Pancreas (tissue), 10 donors: ENCODE measurements at regions not wholly inside any gene's neighbourhood (a gene's known extent, or its start where the extent isn't known, plus 50 kb on each side); places are given as distances from the start of the nearest gene placed in this dataset.

Source experiments
- ATAC-seq, 4 donors: fragments of 200-7000 bp; cut with Tn5 transposase; one replicate each; pipeline versions ENCODE4 v1.8.0 to v1.9.1; 2020; ENCODE audit warnings: mild to moderate bottlenecking in 4 of 4, moderate library complexity in 4 of 4
- DNase-seq, 6 donors: peaks; one replicate each; pipeline ENCODE4 v3.0.0-alpha.2; 2020
- FAIRE-seq: peaks from 2 replicates; lab custom pipeline; 2012; peaks lifted over from hg19 to GRCh38; lab: Jason Lieb, UNC
- H3K27ac ChIP-seq, 4 donors: fragments of 200-600 bp; sonication (generic); 1 replicate in 3 of 4; 2 replicates in 1 of 4; pipeline versions ENCODE4 v1.5.0 to v1.8.0; 2020
- H3K27me3 ChIP-seq, 4 donors: fragments of 200-600 bp; one replicate each; pipeline ENCODE4 v1.8.0; 2021
- H3K36me3 ChIP-seq, 3 donors: fragments of 200-600 bp; sonication (generic) in 1 of 3; one replicate each; pipeline versions ENCODE4 v1.5.0 to v1.8.0; 2020 to 2021
- H3K4me1 ChIP-seq, 3 donors: fragments of 200-600 bp; one replicate each; pipeline ENCODE4 v1.8.0; 2021
- H3K4me3 ChIP-seq, 4 donors: fragments of 200-600 bp; sonication (generic) in 2 of 4; one replicate each; pipeline versions ENCODE4 v1.5.0 to v1.8.0; 2020 to 2021
- H3K9me3 ChIP-seq, 4 donors: fragments of 200-600 bp; one replicate each; pipeline ENCODE4 v1.8.0; 2021
- WGBS, 2 donors: extraction: QIAGEN DNeasy Blood & Tissue Kit; methylation state at CpG; one replicate each; pipeline ENCODE4 v1.1.7; 2013; 5-methylcytosine and 5-hydroxymethylcytosine counted together
- intact Hi-C, 3 donors: fragments of 100-400 bp; cut with DNase I; formaldehyde crosslinking; loops; one replicate each; pipeline versions ENCODE4 v1.11.1 to v1.14.2; 2022
- TF ChIP-seq, protein P1 (sequence below), 4 donors: fragments of 200-600 bp; sonication (generic) in 3 of 4; IDR thresholded peaks; one replicate each; pipeline versions ENCODE4 v1.5.0 to v1.8.0; 2021; ENCODE audit warnings: antibody characterized with exemption in 4 of 4
- donor health status: healthy with polysubstance abuse.
- donor health status: DM: no; HTN: no; CAD: no; lungs with moderate emphysema.
- donor health status: DM: no; HTN: no; CAD: no.
- donor health status: control.
- donor health status: control.
- donor health status: Bipolar disorder and iron deficiency.
- donor health status: DM: yes; HTN: yes; CAD: no.
- donor health status: DM: no; HTN: no; CAD: no.
- donor health status: DM: no; HTN: no; CAD: no.
- donor health status: DM: yes; HTN: yes; CAD: no.

DNA sequence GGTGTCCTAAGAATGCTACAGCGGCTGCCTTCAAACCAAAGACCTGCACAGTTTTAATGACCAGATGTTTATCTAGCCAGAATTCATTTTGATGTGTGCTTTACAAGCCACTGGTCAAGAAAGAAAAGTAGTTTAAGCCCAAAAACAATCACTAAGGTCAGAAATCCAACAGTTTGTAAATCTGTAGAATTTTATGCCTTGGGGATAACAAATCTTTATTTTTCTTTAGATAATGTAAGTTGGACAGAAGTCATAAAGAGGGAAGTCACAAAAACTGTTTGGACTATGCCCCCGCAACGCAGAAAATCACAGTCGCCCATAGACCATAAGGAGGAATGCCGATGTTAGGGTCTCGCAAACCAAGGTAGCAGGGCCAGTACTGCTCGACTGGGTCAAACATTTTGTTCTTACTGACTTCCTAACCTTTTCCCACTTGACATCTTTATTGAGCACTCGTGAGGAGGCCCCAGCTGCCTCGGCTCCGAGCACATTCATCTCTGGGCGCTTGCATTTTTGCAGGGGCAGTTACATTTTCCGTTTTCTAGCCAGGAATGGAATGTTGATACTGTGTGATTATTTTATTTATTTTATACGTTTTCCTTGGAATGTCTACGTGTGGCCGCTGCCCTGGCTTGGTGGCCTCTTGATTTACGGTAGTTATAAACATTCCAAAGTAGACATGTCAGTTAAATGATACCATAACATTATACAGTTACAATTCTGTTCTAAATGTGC, 56.7 kb upstream of the APCDD1L start:
- FAIRE-seq (no peak), DNase-seq (no peak), ATAC-seq (no peak)
- Histone ChIP-seq H3K4me3 (no peak overlapping the region), H3K36me3 (no peaks in the 10 kb centered on the region), H3K27ac (no peak overlapping the region), H3K9me3 (no peaks in the 10 kb centered on the region), H3K4me1 (no peaks in the 10 kb centered on the region), H3K27me3 (no peaks in the 10 kb centered on the region)
- intact Hi-C loops: no loop called here
- TF ChIP-seq, protein P1, sequence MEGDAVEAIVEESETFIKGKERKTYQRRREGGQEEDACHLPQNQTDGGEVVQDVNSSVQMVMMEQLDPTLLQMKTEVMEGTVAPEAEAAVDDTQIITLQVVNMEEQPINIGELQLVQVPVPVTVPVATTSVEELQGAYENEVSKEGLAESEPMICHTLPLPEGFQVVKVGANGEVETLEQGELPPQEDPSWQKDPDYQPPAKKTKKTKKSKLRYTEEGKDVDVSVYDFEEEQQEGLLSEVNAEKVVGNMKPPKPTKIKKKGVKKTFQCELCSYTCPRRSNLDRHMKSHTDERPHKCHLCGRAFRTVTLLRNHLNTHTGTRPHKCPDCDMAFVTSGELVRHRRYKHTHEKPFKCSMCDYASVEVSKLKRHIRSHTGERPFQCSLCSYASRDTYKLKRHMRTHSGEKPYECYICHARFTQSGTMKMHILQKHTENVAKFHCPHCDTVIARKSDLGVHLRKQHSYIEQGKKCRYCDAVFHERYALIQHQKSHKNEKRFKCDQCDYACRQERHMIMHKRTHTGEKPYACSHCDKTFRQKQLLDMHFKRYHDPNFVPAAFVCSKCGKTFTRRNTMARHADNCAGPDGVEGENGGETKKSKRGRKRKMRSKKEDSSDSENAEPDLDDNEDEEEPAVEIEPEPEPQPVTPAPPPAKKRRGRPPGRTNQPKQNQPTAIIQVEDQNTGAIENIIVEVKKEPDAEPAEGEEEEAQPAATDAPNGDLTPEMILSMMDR (IDR thresholded peaks at IDR 0.05): no peak
- WGBS, 2 donors: 59 to 64% methylated on average over 16 of the region's 16 CpGs

DNA sequence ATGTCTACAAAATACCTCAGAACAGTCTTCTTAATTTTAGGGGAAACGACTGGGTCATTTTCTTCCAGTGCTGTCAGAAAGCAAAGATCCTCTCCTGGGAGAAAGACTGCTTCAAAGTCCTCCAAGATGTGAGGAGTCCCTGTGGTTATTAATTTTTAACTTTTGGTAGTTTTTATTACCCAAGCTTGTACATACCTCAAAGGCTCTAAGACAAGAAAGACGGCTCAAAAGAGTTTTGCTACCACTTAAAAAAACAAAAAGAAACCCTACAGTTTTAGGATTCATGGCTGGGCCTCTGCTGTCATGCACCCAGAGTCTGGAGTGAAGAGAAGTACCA, 56.1 kb upstream of the APCDD1L start:
- H3K27ac ChIP-seq: no peak overlapping the region
- H3K27me3 ChIP-seq: no peaks in the 10 kb centered on the region
- no peaks in the 10 kb centered on the region for H3K36me3 ChIP-seq
- FAIRE-seq: no peak
- H3K9me3 ChIP-seq: no peaks in the 10 kb centered on the region
- no peak overlapping the region for H3K4me3 ChIP-seq
- intact Hi-C loops: no loop called here
- TF ChIP-seq, protein P1 (IDR thresholded peaks at IDR 0.05): no peak
- no peaks in the 10 kb centered on the region for H3K4me1 ChIP-seq
- ATAC-seq: no peak
- 23 to 27% methylated on average over 2 of the region's 2 CpGs for WGBS, 2 donors
- no peak for DNase-seq

DNA sequence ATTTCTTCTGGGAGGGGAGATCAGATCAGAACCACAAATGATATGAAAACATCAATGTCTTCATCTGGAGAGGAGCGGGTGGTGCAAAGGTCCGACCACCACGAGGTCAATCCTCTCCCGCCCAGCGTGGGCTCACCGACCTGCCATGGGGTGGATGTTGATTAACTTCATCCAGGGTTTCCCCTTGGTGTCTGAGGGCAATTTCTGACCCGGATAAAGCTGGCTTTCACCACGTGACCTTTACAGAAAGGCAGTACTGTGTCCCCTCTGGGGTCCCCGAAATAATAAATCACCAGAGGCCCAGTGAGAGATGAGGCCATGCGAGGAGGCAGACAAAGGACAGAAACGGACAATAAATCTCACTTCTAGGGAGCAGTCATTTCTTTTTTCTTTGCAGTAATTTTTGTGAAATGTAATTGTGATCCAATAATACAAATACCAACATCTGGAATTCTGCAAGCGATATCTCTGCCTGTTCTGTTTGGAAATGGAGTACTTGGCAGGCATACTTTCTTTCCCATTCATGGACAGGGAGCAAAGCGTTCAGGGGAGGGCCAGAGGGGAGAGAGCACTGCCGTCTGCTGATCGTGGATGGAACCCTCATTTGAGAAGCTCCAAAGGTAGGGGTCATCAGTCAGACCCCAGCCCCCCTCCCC, 55.1 kb upstream of the APCDD1L start:
- H3K9me3 ChIP-seq: no peaks in the 10 kb centered on the region
- H3K36me3 ChIP-seq: no peaks in the 10 kb centered on the region
- H3K27me3 ChIP-seq: no peaks in the 10 kb centered on the region
- intact Hi-C loops: no loop called here
- H3K4me1 ChIP-seq: no peaks in the 10 kb centered on the region
- ATAC-seq: no peak
- H3K4me3 ChIP-seq: no peak overlapping the region
- no peak for FAIRE-seq
- DNase-seq: peak in 1 of 6 donors; percentile 14
- 49 to 70% methylated on average over 15 of the region's 15 CpGs for WGBS, 2 donors
- no peak overlapping the region for H3K27ac ChIP-seq
- TF ChIP-seq, protein P1 (IDR thresholded peaks at IDR 0.05): no peak

DNA sequence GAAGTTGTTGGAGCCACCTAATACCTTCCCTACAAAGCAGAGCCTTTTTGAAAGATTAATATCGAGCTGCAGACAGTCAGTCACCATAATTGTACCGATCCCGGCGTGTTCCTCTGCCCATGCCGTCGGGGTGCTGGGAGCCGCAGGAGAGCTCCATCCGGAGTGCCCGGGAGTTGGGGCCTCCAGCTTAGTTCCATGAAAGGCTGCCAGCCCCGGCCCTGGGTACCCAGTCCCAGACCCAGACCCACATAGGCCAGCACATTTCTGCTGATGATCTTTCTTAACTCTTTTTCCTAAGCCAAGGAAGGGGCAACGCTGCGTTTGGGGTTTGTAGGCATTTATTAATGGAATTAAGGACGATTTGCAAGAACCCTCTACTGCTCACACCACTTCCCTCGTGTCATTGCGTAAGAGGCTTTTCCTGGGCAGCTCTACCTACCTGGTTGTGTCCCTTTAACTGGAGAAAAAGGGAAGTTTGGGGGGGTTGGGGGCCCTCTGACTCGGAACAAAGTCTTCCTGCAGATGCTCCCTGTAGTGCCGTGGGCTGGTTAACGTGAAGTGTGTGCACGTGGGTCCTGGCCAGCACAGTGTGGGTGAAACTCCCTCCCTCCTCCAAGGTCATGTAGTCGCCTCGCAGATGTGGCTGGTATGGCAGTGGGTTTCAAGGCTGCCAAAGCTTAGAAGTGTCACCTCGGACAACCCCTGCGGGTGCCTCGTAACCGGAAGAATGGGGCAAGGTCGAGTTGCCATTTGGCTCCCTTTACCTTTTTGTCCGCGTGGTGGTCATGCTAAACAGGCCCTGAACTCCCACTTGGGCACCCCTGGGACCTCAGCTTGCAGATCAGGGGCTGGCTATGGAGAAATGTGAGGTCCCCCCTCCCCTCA, 54.3 kb upstream of the APCDD1L start:
- Histone ChIP-seq H3K4me3 (no peak overlapping the region), H3K27ac (no peak overlapping the region)
- intact Hi-C loops: no loop called here

More for the DNA sequence above, 54.3 kb upstream of the APCDD1L start:
- no peaks in the 10 kb centered on the region for H3K9me3 ChIP-seq
- peak in 1 of 6 donors; percentile 35 for DNase-seq
- TF ChIP-seq, protein P1 (IDR thresholded peaks at IDR 0.05): no peak
- H3K4me1 ChIP-seq: no peaks in the 10 kb centered on the region
- no peak for ATAC-seq
- 55 to 67% methylated on average over 28 of the region's 28 CpGs for WGBS, 2 donors
- H3K36me3 ChIP-seq: no peaks in the 10 kb centered on the region
- no peaks in the 10 kb centered on the region for H3K27me3 ChIP-seq
- no peak for FAIRE-seq
